ENCODE measurements at regions not wholly inside any gene's neighbourhood (a gene's known extent, or its start where the extent isn't known, plus 50 kb on each side); places are given as distances from the start of the nearest gene placed in this dataset.

DNA sequence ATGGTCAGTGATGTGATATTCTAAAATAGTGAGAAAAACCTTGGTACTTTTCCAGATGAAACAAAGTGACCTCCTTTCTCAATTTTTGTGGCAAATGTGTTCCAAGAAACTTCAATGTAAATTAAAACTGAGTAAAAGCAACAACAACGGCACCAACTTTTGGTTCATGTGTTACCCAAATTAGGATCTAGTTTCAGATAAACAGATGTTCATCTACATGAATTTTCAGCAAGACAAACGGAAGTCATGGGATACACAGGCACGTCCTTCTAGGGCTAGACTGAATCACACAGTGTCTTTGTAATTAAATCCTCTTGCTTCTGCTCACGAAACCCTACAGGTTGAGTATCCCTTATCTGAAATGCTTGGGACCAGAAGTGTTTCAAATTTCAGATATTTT is 915.2 kb downstream of the TFAP2A start:
- DNase-seq (ENCODE audit: low read depth in 3 of 3, low spot score in 1 of 3), result no peak

DNA sequence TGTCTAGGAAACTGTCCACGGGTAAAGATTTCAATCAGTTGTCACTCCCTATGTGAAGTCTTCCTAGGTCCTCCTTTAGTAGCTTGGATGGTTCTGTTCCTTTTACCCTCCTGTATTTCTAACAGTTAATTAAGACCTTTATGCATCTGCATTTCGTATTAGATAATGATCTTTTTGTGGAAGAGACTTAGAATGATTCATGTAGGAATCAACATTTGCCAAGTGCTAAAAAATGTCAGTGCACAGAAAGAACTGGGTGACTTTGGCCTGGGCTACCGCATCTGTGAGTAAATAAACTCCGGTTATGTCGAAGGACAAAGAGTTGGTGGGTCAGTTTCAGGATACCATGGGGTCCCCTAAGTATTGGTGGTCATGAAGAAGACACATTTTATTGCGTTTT is 918.0 kb downstream of the TFAP2A start:
- DNase-seq (ENCODE audit: low read depth in 3 of 3, low spot score in 1 of 3), result no peak

DNA sequence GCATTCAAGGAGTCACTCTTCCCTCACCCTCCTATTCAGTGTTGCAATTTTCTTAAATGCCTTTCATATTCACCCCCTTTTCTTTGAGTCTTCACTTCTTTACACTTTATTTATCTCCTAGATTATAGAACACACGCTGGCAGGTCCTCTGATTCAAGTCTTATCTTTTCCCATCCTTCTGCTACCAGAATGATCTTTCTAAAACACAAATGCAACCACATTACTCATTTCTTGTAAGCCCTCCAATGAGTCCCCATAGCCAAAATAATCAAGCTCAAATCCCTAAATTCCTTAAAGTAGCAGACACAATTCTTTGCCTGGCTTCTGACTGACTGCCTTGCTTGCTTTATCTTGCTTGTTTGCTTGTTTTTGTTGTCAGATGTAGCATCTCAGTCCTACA is 920.0 kb downstream of the TFAP2A start:
- no peak for DNase-seq (ENCODE audit: low read depth in 3 of 3, low spot score in 1 of 3)

DNA sequence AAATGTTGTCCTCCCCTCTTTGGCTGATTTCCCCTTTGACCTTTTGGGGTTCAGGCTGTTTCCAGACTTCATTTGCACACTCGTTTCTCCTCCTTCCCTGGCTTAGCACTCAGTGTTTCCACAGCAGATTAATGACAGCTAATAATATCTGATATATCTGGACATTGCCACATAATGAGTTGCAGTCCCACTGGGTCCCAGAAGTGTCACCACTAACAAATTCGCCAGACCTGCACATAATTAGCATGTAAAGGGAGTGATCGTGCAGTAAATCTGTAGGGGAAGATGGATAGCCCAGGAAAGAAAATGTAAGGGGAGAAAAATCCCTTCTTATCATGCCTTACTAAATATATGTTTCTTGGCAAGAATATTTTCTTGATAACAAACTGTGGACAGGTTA is 922.1 kb downstream of the TFAP2A start:
- DNase-seq (ENCODE audit: low read depth in 3 of 3, low spot score in 1 of 3), result no peak

DNA sequence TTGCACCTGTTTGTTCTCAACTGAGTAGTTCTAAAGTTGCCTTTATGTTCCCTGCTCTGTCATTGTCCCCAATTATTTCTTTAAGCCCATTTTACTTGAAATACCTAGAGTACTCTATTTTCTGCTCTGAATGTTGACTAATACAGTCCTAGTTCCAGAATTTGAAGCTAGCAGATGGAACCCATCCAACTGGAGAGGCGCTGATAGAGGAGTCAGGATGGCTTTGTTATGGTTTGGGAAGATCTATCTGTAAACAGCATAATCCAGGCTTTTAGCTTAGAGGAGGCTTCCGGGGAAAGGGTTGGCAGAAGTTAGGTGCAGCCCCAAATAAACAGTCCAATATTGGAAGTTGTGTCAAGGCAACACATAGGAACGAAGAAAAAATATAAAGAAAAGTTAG is 927.7 kb downstream of the TFAP2A start:
- no peak for DNase-seq (ENCODE audit: low read depth in 3 of 3, low spot score in 1 of 3)

DNA sequence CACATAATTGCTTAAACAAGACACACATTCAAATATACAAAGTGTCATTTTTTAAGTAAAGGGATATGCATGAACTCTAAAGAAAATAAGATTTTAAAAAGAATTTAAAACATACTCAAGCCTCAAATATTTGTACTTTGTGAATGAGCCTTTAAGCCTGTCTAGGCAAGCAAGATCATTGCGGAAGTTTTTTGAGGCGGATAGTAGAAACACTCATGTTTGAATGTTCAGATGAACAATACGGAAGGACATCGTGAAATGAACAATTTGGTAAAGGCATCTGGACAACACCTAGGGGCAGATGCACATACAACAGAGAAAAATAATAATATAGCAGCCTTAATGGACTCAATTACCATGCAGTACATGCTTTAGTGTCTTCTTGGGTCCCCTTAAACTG is 928.9 kb downstream of the TFAP2A start:
- DNase-seq (ENCODE audit: low read depth in 3 of 3, low spot score in 1 of 3), result no peak

DNA sequence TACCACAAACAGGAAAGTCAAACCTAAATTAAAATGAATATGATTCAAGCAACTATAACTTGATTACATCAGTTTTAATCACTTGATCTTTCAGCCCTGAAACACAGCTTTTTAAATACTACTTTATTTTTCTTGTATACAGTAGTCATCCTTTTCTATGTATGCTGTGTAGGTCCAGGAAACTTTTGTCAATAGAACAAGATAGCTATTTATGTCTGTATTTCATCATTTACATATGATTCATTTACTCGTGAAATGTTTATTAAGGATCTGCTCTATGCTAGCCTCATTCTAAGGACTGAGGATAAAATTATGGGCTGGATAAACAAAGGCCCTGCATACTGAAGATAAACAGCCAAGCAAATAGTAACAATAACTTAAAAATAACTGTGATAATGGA is 930.2 kb downstream of the TFAP2A start:
- no peak for DNase-seq (ENCODE audit: low read depth in 3 of 3, low spot score in 1 of 3)

DNA sequence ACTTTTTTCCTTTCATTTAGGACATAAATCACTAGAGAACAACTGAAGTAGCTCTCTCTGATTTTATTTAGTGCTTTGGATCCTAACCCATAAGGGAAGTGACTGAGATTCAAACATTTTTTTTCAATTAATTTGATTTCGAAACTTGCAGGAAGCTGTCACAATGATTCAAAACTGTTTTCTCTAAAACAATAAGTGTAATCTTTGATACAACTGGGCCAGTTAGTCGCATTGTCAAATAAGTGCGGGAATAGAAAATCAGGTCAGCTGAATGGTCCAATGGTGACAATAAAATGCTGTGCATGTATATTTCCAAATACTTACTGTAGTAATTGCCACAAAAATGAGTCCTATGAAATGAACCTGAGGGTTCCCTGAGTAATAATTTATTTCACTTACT is 930.8 kb downstream of the TFAP2A start:
- no peak for DNase-seq (ENCODE audit: low read depth in 3 of 3, low spot score in 1 of 3)

DNA sequence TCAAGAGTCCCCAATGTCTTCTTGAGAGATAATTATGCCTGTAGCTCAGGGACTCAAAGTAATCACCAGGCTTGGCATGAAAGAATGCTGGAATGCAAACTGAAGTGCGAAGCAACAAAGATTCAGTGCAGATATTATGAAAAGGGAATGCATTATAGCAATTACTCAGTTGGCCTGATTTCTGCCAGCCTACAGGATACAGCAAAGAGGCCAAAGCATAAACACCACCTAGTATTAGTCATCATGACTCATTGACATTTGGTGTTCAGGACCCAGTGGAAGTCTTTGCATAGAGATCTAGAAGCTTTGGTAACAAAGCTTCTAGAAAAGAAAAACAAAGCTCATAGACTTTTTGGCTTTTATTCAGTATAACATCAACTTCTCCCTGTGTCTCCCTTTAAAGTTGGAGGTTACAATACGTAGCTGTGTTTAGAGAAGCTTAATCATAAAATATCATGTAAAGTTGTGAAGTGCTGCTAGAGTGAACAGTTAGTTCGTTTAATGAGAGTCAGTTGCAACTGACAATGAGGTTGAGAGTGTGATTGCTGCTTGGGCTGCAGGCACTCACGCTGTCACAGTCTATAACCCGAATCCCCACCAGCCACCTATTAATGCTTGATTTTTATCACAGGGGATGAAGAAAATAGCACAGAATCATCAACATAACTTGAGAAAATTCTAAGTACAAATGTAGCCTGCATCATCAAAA is 932.7 kb downstream of the TFAP2A start:
- no peak for DNase-seq (ENCODE audit: low read depth in 3 of 3, low spot score in 1 of 3)

DNA sequence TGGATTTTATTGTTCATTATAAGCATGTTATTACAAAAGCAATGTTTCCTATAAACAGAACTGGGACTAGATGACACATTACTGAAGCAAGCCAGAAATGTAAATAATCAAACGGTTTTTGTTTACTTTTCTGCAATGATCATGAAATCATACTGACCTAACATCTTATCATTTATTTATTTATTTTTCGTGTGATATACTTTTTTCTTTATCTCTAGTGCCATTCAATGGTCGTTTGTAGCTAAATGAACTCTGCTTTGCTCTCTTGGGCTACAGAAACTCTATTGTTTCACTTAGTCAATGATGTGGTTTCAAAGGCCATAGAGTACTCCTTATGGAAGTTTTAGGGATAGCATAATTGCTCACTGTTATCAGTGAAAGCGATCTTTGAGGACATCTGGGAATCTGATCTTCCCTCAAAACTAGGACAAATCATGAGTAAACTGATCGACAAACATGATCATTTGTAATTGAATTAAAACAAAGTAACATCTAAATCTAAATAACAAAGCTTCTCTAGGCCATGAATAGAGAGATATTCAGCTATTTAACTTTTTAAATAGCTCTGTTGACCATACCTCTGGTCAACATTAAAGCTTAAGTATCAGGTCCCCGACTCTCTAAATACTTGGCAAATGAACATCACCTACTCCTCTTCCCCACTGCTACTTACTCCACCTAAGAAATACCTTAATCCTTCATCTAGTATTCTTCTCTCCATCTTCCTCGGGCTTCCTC is 933.4 kb downstream of the TFAP2A start:
- no peak for DNase-seq (ENCODE audit: low read depth in 3 of 3, low spot score in 1 of 3)

DNA sequence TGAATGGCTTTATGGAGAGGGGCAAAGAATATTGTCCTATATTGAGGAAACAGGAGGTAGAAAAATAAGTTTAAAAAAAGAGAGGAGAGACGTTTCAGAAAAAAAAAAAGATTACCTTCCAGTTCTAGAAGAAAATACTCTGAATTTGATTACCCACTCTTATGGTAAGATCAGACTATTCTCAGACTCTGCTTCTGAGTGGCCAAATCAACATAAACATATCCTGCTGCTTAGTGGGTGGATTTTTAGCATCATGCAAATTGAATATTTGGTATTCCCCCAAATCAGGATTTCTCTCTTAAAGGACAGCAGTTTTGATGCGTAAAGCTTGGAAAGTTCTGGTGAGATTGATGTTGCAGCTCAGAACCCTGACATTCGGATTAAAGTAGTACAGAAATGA is 946.6 kb downstream of the TFAP2A start:
- no peak for DNase-seq (ENCODE audit: low read depth in 3 of 3, low spot score in 1 of 3)

DNA sequence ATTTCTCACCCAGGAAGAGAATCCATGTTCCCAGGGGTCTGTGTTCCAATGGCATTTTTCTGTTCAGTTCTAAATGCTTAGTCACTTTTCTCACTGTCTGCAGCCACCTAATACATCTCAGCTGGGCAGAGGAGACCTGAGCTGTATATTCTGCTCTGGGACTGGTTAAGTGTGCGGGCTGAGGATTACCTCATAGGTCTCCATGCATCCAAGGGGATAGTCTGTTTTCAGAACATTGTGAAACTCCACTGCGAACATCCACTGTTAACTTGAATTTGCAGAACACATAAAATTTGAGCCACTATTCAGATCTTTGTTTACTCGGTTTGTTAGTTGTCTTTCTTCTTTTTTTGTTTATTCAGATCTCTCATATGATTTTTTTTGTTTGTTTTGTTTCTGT is 947.1 kb downstream of the TFAP2A start:
- no peak for DNase-seq (ENCODE audit: low read depth in 3 of 3, low spot score in 1 of 3)

DNA sequence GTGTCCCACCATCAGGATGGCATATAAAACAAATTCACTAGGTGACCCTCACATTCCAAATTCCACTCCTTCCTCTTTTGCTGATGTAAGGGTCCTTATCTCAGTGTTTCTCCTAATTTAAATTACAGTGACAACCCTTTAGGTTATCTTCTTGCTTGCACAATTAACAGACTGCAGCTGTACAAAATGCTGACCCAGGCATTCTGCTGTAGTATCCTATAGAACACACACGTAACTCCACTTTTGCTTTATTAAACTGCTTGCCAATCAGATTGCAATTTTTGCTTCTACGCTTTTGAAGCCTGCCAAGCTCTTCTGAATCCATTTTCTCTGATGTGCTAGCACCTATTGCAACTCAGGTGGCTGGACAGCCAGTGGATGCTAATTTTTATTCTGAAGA is 950.3 kb downstream of the TFAP2A start:
- no peak for DNase-seq (ENCODE audit: low read depth in 3 of 3, low spot score in 1 of 3)

DNA sequence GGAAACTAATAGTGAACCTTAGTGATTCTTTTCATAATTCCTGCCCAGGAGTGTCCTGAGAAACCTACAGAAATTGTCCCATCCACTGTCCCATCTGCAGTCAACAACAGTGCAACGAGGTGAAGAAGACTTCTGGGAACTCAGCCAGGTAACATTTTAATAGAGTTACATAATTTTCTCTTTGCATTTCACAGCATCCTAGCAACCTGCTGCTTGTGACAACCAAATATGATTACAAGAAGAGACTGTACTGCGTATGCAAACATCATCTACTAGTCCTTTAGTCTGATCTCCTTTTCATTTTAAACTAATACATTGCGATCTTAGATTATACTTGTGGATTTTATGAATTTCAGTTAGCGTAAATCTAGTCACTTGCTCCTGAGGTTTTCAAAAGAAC is 951.6 kb downstream of the TFAP2A start:
- no peak for DNase-seq (ENCODE audit: low read depth in 3 of 3, low spot score in 1 of 3)

DNA sequence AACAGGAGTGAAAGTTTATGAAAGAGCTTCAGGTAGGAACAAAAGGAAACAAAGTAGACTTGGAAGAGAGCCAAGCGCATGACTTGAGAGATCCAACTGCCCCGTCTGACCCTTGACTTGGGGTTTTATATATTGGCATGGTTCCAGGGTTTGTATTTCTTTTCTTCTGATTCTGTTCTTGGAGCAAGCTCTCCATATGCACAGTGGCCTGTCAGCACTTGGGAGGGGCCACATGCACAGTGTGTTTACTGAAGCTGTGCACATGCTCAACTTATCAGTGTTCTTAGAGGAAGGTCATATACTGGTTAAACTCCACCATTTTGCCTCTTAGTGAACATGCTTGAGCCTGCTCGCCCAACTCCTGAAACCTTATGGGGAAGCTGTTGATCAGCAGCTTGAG is 953.7 kb downstream of the TFAP2A start:
- no peak for DNase-seq (ENCODE audit: low read depth in 3 of 3, low spot score in 1 of 3)

DNA sequence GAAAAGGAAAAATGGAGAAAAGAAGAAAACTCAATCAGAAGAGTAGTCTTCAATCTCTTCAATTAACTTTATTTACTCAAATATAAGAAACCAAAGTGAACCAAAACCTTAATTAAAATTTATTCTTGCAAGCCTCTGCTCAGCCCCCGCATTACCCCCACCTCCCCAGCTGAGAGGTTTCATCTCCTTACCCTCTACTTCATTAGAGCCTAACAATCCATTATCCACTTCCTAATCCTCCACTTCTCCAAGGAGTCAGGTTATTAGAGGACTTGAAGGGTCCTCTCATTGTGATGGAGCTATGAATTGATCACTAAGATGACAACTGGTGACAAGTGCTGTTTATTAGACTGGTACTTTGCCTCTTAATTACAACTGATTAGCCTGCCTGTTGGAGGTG is 956.5 kb downstream of the TFAP2A start:
- DNase-seq (ENCODE audit: low read depth in 3 of 3, low spot score in 1 of 3), result no peak

DNA sequence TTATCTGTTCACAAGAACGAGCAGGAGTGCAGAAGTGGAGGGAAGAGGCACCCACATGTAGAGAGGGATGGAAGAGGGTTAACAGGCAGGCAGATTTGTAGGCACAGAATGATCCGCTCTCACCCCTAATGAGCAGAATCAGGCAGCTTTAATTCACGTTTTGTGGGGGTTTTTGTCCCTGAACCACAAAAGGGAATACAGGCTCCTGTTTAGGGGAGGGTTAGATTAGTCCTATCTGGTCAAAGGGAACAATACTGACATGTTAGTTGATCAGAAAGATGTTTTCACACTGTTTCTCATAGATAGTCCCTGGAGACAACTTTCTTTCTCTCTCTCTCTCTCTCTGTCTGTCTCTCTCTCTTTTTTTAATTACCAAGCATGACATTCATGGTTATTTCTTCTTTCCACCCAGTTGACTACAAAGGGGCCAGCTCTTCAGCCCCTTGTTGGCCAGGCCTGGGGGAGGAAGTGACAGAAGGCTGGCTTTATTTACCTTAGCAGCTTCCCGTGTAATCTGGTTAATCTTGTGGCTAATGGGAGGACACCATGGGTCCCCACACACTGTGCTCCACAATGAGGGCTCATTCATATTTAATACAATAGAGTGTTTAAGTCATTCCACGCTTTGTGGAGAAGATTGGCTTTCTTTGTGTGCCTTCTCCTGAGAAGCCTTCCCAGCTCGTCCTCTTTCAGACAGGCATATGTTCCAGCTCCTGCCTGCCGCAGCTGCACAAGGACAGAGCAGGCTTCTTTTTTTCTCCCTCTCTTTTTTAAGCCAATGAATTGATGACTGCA is 958.8 kb downstream of the TFAP2A start:
- DNase-seq (ENCODE audit: low read depth in 3 of 3, low spot score in 1 of 3), result no peak

DNA sequence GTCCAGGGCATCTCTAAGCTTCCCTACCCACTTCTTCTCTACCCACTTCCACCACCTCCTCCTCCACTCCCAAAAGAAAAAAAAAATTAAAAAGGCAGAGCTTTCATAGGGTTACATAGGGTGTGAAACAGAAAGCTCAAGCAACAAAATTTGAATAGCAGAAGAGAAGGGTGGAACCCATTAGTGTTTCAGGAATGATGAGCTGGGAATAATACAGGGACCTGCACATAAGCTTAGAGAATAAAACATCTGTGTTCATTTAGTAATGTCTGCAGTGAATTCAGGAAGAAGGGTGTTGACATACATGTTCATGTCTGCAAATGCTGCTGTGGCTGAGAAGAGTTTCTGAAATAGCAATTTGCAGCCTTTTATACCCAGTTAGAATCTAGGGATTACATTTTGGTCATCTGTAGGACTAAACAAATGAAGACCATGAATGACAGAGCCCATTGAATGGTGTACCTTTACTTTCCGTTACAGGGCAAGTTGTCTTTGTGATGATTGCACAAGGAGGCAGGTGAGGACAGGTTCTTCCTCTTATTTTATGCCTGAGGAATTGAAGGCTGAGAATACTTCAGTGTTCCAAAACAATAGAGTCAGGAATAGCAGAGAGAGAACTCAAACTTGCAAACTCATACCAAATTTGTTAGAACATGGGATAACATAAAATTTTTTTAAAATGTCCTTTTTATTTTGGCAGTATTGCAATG is 975.1 kb downstream of the TFAP2A start:
- DNase-seq (ENCODE audit: low read depth in 3 of 3, low spot score in 1 of 3), result no peak

DNA sequence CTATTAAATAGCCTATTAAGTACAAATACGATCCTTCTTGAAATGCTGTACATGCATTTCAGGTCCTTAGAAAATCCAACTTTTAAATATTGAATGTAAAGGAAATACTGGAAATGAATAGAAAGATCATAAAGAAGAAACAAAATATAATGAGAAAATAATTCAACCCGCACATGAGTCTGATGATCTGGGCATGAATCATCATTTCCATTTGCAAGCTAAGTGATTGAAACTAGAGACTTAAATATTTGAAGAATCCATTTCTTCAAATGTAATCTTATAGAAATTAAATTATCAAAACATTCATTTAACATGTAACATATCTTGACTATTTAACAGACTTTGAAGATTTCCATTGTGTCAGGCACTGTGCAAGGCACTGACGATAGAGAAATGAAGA is 977.0 kb downstream of the TFAP2A start:
- no peak for DNase-seq (ENCODE audit: low read depth in 3 of 3, low spot score in 1 of 3)

DNA sequence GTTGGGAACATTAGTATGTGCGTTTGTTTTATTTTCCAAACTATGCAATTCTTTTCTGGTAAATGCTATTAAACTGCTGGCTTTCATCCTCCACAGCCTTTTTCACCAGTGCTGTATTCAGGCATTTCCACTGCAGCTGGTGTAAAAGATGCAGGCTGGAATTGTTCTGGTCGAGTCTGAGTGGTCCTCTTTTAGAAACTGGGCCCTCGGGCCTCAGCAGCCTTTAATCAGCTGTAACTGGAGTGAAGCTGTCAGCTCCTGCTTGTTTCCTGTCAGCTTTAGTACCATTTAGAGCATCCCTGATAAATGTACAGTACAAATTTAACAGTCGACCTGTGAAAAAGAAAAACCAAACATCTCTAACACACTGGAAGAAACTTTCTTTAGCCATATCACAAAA is 979.6 kb downstream of the TFAP2A start:
- no peak for DNase-seq (ENCODE audit: low read depth in 3 of 3, low spot score in 1 of 3)

DNA sequence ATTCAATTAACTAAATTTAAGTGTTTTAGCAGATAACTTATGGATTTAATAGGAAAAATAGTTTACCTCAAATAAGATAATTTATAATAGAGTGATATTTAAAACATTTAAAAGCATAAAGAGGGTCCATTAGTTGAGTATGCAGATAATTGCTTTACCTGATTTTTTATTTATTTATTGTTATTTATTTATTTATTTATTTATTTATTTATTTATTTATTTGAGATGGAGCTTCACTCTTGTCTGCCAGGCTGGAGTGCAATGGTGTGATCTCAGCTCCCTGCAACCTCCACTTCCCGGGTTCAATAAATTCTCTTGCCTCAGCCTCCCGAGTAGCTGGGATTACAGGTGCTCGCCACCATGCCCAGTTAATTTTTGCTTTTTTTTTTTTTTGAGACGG is 982.9 kb downstream of the TFAP2A start:
- DNase-seq (ENCODE audit: low read depth in 3 of 3, low spot score in 1 of 3), result no peak

Data from stimulated activated CD4-positive, alpha-beta T cell treated with anti-CD3 and anti-CD28 coated beads, TNF-alpha, amount 100 ng/mL, for 1 hour (primary cell).